GM19438 (cell line): ENCODE measurements at regions not wholly inside any gene's neighbourhood (a gene's known extent, or its start where the extent isn't known, plus 50 kb on each side); places are given as distances from the start of the nearest gene placed in this dataset.
A peak's percentile ranks its signal among the peaks of the same experiment; 100 is the strongest.

Experiments used
- ATAC-seq: cut with Tn5 transposase; IDR thresholded peaks from one replicate; pipeline ENCODE4 v1.9.1; 2021; ENCODE audit warnings: low read depth; ENCODE audit not compliant: unreplicated experiment

DNA sequence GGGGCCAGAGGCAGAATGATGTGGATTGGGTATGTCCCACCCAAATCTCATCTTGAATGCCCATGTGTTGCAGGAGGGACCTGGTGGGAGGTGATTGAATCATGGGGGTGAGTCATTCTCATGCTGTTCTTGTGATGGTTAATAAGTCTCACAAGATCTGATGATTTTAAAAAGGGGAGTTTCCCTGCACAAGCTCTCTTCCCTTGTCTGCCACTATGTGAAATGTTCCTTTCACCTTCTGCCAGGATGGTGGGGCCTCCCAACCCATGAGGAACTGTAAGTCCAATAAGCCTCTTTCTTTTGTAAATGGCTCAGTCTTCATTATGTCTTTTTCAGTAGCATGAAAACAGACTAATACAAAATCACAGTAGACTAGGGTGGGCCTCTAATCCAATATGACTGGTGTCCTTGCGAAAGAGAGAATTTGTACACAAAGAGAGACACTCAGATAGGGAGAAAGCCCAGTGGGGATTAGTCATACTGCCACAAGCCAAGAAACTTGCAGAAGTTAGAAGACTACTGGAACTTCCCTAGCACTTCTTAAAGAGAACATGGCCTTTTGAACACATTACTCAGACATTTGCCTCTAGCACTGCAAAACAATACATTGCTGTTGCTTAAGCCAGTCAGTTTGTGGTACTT lies 68.4 kb downstream of the ANXA1 start:
- ATAC-seq, result peak; percentile 60

DNA sequence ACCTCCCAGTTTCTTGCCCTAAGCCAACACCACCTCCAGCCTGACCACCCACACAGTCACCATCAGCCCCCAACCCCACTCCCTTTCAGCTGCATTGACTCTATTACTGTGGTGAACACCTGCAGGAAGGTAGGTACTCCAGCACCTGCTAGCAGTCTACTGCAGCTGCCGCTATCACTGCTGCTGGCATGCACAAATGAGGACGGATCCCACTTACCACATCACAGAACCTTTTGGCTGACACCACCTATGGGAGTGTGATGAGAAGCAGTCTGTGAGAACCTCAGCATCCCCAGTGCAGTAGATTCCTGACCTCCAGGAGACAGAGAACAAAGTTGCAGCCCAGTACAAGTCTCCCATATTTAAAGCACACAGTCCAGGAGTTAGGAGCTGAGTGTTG lies 71.9 kb downstream of the ANXA1 start:
- ATAC-seq, result no peak

DNA sequence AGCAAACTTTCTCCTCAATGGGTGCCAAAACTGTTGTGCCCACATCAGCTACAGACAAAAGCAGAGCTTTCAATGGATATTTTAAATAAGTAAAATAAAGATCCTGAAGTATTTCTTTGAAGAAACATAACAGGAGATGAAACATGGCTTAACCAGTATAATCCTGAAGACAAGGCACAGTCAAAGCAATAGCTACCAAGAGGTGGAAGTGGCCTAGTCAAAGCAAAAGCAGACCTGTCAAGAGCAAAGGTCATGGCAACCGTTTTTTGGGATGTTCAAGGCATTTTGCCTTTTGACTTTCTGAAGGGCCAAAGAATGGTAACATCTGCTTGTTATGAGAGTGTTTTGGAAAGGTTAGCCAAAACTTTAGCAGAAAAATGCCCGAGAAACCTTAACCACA lies 77.9 kb downstream of the ANXA1 start:
- no peak for ATAC-seq

DNA sequence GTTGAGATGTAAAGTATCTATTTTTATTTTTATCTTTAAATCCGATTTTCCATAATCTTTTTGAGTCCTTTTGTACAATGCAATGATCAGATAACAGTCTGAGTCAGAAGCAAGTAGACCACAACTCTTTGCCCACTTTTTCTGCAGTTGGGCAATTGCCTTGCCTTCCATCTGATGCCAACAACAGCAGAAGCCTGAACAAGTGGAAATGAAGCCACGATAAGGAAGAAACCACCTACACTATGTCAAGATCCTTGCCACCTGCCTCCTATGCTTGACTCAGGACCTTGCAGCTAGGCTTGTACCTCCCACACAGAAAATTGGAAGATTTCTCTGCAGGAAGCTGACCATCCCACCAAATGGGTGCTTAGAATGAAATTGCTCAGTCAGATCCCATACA lies 78.6 kb downstream of the ANXA1 start:
- no peak for ATAC-seq

DNA sequence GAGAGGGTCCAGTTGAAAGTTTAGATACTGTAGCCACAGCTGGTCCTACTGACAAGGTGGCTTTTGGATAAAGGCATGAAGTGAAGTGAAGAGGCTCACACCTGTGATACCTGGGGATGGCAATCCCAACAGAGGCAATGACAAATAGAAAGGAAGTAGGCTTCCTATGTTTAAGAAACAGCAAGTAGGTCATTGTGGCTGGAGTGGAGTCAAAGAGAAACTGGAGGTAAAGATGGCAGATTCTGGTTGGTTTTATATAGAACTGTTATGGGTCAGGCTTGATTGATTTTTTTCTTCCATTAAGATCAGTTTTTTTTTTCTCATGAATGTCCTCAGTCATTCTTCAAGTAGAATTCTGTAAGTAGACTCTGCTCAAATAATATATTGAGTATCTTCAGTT lies 79.5 kb downstream of the ANXA1 start:
- no peak for ATAC-seq

DNA sequence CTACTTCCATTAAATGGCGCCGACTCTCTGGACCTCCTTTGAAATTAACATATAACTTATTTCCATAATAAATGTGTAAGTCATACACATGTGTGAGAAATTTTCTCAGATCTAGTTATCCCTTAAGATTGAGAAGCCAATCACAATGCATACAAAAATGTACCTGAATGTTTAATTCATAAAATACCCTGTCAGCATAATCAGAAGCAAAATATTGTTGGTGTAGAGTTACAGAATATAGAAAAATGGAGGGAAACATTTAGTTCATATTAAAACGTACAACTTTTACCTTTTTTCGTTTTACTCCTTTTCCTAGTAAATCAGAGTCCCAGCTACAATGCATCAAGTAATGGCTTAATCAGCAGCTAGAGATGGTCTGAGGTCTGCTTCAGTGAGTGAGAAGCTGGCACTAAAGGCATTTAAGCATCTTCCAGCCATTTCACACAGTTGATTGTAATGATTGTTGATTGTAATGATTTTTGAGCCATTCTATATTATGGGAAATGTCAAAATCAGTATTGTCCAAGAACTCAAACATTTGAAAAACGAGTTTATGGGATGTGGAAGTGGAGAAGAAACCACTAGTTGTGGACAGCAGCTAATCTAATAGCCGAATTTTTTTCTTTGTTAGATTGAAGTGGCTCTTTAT lies 81.8 kb downstream of the ANXA1 start:
- ATAC-seq, result no peak

DNA sequence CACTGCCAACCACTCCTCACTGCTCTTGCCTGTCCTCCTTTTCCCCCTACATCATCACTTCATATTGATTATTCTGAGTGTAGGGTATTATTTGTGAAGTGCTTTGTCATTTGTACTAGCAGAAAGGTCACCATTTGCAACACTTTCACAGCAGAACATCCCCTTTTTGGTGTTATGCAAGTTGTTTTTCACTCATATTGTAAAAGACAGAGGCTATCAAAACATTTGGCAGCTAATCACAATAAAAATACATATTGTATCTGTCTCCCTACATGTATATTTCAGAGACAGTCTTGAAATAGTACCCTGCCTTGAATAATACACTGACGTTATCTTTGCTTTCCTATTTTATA lies 82.3 kb downstream of the ANXA1 start:
- no peak for ATAC-seq

DNA sequence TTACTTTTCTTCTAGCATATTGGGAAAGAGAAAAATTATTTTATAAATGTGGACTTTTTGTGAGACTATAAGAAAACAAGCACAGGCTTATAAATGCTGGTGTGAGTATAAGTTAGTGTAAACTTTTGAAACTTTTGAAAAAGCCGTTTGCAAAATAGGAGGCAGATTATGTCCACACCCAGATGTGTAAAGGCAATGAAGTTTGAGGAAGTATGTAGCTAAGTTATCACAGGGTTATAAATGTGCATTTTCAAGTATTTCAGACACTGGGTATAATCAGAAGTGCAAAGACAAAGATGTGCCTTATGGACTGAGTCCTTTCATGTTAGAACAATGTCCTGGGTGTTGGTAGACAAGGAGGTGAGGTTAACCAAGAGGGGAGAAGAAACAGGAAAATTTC lies 85.5 kb downstream of the ANXA1 start:
- ATAC-seq, result no peak

DNA sequence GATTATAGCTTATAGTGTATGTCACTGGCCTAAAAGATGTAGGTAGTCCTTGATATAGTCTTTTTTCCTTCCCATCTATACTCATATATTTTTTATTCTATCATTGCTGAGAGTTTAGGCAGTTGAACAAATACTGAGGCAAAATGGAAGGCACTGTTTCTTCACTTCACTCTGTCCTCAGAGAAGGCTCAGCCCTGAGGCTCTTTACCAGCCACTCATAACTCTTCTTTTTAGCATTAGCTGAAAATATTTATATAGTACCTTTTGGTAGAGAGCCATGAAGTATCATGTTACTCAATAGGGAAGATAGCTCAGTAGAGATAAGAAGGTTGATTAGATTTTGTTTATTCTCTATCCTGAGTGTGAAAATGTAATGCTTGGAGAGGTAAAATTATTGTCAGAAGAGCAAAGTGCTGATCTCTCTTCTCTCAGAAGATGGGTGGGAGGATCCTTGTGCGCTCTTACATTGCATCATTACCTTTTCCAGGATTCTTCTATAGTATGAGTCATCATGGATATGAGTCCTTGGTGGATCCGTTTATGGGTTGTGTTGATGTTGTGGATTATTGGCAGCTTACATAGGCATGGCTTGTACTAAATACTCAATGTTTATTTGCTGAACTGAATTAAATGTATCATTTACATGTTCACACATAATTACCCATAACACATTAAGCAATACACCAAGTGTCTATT lies 88.1 kb downstream of the ANXA1 start:
- no peak for ATAC-seq

DNA sequence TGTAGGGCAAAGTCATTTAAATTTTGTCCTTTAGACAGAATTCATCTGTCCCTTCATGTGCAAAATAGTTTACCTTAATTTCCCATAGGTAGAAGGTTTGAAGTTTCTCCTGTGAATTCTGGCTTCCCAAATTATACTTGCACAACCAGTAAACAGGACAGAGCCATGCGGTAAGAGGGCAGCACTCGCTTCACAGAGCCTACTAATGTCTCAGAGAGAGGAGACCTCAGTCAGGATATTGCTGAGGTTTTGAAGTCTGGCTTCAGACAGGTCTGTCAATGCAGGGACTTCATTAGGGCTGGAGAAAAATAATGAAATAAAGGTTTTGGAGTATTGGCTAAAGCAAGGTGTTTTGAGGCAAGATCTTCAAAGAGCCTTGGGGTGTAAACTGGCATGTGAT lies 91.4 kb downstream of the ANXA1 start:
- ATAC-seq, result no peak

DNA sequence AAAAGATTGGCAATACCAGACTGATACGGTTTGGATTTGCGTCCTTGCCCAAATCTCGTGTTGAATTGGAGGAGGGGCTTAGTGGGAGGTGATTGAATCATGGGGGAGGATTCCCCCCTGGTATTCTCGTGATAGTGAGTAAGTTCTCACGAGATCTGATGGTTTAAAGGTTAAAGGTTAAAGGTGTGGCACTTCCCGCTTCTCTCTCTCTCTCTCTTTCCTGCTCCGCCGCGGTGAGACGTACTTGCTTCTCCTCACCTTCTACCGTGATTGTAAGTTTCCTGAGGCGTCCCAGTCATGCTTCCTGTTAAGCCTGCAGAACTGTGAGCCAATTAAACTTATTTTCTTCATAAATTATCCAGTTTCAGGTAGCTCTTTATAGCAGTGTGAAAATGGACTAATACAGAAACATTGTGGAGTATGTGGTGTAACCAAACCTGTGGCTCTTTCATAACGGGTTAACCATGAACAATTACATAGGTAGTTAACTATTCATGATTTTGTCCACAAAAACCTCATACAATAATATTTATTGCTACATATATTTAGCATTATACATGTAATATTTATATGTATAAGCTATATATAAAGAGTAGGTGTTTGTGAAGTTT lies 107.5 kb downstream of the ANXA1 start:
- ATAC-seq, result no peak

DNA sequence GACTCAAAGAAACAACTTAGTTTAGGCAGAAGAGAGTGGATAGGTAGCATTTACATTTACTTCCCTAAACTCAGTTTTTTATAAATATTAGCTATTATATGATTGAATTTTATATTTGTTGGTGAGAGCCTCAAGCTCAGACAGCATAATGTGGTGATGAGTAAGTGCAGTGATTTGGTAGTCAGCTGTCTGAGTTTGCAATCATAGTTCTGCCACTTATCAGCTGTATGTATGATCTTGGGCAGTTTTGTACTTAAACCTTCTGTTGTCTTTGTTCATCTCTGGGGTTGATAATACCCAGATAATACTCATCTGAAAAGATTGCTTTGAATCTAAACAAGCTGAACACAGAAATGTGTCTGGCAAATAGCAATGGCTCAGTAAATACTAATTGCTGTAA lies 108.8 kb downstream of the ANXA1 start:
- no peak for ATAC-seq

DNA sequence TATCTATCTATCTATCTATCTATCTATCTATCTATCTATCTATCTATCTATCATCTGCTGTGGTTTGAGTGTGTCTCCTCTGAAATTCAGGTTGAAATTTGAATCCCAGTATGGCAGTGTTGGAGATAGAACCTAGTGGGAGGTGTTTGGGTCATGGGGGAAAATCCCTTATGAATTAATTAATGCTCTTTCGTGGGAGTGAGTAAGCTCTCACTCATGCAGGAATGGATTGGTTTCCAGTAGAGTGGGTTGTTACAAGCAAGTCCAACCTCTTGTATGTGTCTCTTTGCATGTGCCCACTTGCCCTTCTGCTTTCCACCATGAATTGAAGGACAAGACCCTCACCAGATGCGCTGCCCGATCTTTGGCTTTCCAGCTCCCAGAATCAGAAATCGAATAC lies 113.0 kb downstream of the ANXA1 start:
- no peak for ATAC-seq

DNA sequence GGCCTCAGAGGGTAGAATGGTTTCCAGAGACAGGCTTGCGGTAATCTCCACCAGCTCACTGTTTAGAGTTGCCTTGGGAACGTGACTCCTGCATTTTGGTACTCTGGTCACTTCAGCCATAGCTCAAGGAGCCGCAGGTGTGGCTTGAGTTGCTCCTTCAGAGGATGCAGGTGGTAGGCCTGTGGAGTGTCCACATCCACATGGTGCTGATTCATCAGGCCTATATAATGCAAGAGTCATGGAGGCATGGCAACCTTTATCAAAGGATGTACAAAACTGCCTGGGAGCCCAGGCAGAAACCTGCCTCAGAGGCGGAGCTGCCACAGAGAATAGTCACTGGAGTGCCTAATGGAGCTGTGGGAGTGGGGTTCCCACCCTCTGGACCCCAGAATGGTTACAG lies 114.2 kb downstream of the ANXA1 start:
- ATAC-seq, result no peak

DNA sequence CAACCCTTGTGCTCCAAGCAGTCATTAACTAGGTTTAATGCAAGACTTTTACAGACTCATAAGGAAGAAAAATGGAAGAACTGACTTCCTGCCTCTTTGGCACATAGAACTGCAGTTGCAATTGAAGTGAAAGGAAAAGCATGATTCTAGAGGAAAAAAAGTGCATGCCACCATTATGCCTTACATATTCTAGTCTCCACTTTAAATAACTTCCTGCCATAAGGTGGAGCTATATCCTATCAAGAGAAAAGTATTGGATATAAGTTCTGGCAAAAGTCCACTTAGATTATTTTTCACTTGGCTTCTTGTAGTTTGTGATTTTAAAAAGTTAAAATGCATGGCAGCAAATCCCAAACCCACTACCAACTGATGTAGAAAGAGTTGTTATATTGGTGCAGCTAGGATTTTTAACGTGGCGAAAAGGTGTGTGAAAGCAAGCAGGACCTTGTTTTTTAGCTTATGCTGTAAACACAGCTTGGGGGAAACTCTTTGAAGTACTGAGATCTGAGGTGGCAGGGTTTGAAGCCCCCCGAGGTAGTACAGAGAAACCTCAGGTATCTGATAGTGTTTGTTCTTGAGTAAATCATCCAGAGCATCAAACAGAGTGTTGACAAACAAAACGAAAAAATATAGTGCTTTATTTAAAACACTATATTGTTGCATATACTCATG lies 117.9 kb downstream of the ANXA1 start:
- no peak for ATAC-seq

DNA sequence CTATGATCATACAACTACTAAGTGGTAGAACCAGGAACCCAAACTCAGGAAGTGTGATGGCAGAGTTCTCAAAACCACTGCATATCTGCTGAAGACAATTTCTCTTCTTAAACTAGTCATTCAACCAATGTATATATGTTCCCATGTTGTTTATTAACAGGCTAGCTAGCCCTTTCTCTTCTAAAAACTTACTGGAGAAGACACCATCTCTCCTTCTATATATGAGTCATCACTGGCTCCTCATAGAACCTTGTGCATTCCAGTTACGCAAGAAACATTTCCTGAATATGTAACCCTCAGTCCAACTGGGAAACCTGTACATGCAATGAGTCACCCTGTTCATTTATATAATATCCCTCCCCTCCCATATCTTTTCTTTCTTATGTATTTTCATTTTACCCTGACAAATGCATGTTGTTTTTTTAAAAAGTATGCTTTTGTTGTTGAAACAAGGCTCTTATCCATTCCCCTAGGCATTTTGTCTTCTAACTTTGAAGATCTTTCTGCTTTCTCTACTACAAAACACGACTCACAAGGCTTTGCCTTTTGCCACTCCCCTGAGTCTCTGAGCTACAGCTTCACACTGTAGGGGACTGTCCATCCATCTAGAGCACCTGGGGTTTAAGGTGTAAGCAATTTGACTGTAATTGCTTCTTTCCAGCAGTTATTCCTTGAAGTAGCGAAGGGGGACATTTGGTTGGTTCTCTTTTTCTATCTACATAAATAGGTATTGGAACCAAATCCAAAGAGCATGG lies 119.5 kb downstream of the ANXA1 start:
- ATAC-seq, result peak; percentile 71

DNA sequence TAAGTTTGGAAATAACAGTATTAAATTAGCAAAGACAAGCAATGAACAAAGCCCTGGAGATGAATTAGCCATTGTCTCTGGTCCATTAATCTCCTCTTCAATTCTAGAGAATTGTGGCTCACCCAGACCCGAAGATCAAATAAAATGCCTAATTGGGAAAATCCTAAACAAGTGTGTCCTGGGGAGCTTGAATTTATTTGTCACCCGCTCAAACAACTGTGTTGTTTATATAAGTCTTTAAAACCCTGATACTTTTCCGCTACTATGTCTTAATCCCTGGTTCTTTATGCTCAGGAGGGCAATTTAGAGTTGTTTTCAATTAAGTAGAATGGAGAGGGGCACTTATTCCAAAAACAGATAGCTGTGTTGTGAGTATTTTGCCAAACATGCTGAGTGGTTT lies 128.4 kb downstream of the ANXA1 start:
- no peak for ATAC-seq

DNA sequence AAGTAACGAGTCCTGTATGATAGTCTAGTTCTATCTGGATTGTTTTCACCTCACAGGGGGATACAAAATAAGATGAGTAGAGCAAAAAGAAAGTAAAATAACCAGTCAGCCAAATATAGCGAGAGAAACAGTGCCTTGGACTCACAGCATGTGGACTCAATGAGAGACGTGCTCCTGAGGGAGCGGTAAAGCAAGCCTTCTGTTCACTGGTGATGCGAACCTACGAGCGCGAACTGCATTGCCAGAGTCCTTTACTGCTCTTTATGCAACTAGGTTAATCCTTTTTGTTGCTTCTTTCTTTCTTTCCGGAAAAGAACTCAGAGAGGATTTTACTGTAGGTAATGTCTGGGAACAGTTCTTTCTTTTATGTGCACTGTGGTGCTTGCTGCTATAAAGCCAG lies 132.7 kb downstream of the ANXA1 start:
- no peak for ATAC-seq

DNA sequence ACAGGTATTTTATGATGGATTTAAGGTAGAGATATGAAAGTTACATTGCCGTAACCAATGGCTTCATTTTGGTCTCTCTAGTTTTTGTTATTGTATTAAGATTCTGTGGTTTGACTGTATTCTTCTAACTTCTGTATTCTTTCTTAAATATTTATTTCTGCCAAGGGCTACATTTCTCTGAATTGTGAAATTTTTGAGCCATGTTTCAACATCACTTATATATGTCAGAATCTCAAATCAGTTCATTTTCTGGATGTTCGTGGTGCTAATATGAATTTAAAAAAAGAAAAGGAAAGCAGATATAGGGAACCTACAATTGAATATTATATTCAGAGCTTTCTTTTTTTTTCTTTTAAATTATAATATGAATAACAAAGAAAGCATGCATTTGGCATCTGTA lies 142.7 kb downstream of the ANXA1 start:
- no peak for ATAC-seq

DNA sequence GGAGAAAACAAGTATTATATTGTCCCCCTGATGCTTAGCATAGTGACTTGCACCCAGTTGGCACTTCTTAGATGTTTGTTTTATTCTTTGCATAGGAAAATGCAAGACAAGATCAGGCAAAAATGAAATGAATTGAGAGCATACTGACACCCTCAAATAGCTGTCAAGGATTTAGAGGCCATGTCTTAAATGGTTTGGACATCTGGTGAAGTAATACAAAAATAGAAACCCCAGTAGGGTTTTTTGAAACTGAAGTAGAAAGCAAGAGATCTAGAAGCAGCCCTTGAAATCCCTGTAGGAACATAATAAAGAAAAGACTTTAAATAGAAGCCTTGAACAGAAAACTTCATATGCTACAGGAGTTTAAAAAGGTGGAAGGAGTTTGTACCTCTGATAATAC lies 174.3 kb downstream of the ANXA1 start:
- no peak for ATAC-seq

DNA sequence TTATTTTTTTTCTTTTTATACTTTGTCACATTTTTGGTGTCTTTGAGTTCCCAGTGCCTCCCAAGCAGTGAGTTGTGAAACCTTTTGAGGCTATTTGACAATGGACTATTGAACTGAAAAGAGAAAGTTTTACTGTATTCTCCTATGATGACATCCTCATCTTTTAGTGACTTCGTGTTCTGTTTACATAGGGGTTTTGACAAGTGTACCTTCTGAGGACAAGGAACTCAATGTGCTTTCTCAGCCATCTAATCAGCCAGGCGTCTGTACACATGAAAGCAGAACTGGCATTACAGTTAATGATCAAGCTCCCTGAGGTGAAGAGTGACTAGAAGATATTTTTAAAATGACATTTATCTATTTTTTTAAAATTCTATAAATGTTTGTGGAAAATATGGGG lies 175.5 kb downstream of the ANXA1 start:
- ATAC-seq, result no peak
